Activated T-cell treated with anti-CD3 and anti-CD28 coated beads for 1 hour (primary cell): ENCODE measurements at regions not wholly inside any gene's neighbourhood (a gene's known extent, or its start where the extent isn't known, plus 50 kb on each side); places are given as distances from the start of the nearest gene placed in this dataset.
"Not testable (repeated sequence)": the region's sequence is repeated elsewhere in the genome, so short reads cannot be mapped to it uniquely, and the experiment has no call there.

Source experiments
- DNase-seq: peaks from one replicate; pipeline ENCODE4 v3.0.0-alpha.2; 2020; ENCODE audit warnings: low read depth

DNA sequence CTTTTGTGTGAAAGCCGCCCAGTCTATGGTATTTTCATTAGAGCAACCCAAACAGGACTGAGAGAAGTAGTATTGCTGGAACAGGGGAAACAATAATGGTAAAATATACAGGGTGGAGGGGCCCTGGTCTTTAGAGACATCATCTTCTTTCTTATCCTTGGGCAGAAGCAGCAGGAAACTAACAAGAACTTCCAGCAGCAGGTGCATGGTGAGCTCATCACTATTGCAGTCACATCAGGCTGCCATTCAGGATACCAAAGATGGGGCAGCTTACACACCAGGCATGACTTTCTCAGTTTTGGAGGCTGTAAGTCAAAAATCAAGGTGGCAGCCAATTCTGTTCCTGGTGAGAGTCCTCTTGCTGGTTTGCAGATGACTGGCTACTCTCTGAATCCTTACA is 478.3 kb upstream of the RUNX1 start:
- DNase-seq: no peak

DNA sequence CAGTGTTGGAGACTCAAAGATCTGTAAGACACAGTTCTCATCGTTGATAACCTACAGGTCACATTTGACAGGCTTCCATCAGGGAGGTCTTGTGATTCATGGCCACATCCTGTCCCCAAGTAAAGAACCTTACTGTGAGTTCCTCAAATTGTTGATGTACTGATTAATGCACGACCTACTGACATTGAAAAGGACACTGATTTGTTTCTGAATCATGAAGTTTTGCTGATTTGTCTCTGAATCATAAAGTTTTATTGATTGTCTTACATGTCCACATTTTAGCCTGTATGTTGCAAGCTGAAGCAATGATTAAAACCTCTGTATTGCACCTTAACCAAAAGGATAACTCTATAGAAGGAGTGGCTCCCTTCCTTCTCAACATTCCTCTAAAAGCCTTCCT is 476.3 kb upstream of the RUNX1 start:
- DNase-seq: no peak

DNA sequence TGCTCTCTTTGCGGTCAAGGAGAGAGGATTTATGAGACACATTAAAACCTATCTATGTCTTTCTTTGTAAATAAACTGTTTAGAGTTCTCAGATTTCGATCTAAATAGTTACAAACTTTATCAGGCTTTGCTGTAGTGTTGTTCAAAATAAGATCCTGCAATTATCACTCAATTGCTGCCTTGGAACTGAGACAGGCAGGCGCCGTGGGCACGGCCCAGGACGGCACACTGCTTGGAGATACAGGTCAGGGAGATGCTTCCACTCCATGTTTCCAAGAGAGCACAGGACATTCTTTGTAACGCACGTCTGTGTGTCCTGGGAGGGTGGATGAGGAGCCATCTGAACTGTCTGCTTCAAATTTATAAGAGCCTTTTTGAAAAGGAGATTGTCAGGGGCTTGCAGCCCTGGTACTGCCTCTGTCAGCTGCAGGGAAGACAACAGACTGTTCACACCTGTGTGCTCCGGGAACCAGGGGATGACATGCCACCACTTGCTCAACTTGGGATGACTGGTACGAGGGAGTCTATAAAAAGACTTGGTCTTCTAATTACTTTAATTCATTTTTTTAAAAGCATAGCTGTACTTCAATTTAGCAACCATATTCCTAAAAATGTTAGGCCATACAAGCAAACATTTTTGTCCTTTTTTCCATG is 472.9 kb upstream of the RUNX1 start:
- no peak for DNase-seq

DNA sequence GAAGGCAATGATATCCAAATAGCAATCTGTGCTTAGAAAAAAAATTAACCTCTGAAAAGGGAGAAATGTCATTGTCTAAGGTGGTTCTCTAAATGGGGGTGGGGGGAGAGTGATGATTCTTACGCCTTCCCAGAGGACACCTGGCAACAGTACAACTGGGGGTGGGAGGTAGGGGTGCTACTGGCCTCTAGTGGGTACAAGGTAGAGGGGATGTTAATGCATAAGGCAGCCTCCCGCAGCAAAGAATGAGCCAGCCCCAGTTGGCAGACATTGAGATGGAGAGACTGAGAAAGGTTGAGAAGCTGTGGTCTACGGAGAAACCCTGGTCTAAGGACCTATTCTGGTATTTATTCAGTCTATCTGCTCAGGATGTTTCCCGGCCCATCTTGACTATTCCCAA is 472.2 kb upstream of the RUNX1 start:
- no peak for DNase-seq

DNA sequence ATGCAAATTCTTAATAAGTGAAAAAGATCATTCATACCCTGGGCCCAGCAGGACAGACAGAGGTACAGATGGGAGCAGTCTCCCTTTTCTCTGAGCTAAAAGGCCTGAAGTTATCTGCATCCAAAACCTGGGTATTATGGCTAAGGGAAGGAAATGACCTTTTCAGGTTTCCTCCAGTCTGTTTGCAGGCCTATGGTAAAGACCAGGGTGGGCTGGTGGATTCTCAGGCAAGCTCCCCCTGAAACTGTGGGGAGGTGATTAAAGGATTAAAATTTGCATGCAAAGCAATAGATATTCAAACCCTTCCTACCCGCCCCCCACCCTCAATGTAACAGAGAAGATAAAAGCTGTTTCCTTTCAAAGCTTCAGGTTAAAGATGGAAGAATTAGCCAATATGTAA is 471.8 kb upstream of the RUNX1 start:
- no peak for DNase-seq

DNA sequence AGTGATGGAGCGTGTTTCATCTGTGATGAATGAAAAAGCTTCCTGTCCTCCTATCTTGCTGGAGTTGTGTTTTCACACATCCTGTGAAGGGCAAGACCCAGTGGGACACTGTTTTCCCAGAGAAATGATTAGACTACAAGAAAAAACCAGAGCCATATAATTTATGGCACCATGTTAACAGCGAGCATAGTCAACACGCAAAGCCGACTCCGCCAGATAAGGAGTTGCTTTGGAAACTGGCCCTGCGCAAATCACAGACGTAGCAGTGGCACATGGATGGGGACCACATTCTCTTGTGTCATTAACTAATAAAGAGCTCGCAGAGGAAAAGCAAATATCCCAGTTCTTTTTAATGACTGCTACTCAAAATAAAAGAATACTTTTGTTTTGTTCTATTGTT is 471.2 kb upstream of the RUNX1 start:
- DNase-seq: no peak

DNA sequence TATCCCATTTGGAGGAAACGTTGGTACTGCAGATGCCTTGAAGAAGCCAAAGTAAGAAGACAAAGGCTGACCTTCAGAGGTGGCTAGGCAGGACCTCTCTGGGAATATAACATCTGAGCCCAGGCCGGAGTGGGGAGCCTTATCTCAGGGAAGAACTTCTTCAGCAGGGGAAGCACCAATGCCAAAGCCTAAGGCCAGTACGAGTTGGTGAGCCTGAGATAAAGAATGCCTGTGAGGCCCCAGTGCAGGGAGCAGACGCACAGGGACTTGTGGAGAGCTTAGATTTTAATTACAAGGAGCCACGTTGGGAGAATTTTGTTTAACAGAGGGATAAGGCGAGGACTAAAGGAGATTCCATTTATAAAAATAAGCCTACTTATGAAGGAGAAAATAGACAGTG is 468.8 kb upstream of the RUNX1 start:
- no peak for DNase-seq

DNA sequence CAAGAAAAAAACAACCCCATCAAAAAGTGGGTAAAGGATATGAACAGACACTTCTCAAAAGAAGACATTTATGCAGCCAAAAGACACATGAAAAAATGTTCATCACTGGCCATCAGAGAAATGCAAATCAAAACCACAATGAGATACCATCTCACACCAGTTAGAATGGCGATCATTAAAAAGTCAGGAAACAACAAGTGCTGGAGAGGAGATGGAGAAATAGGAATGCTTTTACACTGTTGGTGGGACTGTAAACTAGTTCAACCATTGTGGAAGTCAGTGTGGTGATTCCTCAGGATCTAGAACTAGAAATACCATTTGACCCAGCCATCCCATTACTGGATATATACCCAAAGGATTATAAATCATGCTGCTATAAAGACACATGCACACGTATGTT is 467.2 kb upstream of the RUNX1 start:
- not testable (repeated sequence) for DNase-seq

DNA sequence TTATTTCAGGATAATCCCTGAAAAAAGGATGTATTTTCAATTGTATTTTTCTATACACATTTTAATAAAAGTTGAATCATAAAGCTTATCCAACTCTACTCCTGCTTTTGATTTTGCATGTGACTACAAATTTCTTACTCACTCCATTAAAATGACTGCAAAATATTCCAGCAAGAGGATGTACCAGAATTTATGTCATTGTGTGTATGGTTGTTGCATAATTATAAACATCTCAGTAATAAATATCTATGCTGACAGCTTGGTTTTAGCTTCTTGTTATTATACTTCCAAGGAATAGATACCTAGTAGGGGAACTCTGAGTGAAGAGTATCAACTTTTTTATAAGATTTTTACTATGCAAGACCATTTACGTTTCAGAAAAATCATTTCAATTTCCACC is 463.2 kb upstream of the RUNX1 start:
- no peak for DNase-seq

DNA sequence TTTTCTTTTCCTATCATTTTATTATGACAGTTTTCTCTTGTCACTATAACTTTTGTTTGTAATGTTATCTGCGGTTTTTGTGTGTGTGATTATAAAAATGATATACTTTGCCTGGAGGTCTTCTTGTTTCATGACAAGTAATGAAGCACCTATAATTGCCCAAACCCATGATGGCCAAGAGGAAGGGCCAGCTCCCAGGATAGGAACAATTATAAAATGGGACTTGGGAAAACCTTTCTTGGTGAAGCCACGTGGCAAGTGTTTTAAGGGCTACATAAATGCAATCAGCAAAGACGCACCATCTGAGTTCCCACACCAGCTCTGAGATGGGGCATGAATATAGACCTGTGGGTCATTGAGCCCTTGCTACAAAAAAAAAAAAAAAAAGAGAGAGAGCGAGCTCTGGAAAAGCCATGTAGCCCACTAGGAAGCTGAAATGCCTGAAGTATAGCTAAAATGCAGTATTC is 462.6 kb upstream of the RUNX1 start:
- no peak for DNase-seq

DNA sequence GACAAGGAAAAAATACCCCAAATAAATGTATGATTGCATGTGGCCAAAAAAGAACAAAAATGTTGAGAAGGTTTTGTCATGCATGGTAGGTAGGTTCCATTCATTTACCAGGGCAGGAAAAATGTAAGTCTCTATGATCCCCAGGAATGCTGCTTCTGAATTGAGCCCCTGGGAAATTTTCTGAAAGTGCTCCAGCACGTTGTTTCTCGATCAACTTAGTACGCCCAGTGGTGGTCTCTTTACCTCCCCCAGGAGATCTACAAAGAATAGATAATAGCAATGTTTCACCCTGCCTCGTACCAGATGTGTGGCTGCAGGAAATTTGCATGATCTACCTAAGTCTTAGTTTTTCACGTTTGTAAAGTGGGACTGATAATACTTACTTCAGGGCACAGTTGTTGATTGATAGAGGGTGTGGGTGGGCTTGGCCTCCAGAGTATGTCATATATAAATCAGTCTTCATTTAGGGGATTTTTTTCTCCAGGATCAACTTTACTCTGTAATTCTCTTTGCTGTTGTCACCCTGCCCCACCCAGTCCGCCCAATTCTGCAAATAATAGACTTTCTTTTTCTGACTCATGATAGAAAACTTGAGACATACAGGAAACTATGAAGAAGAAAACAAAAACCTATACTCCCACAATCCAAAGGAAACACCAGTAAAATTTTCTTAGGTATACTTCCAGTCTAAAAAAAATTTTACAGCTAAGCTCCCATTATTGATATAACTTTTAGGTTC is 462.0 kb upstream of the RUNX1 start:
- DNase-seq: no peak

DNA sequence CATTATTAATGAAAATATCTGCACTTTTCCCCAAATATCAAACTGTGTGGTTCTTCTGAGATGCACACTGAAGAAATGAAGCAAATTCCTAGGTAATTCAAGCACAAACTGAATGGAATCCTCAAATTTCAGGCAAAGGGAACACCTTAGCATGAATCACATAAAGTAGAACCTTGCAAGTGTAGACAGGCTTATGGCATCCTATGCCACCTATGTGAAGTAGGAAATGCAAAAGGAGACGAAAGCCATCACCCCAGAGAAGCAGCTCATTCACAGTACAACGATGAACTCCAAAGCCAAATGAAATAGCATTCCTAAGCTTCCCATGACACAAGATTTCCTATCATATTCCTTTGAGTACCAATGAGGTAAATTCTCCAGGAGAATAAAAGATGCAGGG is 461.2 kb upstream of the RUNX1 start:
- DNase-seq: no peak

DNA sequence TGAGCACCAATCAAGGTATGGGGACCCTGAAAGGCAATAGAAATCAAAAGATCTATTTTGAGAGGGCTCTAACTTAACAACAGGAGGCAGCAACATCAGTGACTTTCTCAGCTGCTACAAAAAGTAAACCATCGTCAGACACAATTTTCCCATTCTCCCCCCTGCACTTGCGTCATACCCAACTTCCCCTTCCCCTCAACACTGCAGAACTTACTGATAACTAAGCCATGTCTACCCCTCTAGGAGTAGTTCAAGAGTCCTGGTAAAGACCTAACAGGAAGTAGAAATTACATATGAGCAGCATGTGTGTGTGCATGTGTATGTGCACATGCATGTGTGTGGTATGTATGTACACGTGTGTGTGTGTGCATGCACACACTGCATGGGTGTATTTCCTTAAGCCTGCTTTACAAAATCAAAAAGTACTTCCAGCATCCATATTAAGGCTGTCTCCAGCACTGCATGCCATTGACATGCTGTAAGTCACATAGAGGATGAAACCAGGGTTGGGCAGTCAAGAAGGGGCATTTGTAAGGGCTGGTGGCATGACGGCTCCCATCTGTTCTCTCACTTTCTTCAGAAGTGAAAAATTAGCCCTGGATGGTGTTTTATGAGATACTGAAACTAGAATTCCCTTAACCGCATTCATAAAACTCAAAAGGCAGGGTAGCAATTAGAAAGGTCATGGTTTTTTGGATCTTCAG is 460.1 kb upstream of the RUNX1 start:
- no peak for DNase-seq

DNA sequence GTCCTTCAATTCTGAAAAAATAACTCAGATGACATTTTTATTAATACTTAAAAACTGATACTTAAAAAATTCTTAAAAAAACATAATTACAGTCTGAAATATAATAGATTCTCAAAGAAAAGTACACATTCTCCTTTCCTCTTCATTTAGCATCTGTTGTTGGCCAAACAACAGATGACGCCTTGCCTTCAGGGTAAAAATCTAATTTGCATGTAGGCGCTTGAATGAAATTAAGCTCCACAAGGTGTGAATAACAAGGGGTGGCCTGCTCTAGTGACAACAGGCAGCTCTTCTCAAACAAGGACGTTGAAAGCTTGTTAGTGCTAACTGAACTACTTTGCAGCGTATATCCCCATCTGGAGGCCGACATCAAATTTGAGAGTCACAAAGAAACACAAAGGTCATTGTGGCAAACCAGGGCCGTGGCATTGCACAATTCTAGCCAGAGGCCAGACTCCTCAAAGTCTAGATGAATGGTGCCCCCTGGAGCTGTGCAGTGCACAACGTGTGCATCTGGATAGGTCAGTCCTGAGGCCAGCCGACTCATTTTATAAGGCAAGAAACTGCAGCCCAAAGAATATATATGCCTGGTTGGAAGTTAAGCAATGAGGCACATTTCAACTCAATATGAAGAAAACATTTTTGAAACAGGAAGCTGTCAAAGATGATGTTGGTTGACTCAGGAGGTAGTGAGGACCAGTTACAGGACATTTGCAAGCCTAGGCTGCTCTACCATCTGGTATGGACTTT is 459.2 kb upstream of the RUNX1 start:
- no peak for DNase-seq

DNA sequence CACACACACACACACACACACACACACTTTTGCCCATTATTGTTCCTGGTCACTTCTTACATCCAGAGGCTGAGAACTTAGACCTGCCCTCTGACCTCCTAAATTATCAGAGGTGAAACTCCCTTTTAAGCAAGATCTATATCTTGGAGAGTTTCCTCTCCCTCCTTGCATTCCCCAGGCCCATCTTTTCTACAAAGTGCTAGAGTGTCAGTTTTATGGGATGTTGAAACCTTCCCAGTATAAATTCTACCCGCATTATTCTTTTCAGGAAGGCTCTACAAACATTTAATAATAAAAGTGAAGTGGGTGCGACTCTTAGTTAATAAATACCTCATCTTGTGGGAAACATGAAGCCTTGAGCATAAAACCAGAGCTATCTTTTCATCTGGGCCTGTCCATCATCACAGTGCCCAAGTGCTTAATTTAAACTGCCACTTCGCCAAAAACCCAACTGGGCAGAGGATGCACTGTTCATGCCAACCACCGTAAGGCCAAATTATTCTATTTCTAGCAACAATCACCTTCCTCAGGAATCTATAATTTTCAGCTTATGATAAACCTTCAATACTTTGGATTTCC is 458.2 kb upstream of the RUNX1 start:
- no peak for DNase-seq

DNA sequence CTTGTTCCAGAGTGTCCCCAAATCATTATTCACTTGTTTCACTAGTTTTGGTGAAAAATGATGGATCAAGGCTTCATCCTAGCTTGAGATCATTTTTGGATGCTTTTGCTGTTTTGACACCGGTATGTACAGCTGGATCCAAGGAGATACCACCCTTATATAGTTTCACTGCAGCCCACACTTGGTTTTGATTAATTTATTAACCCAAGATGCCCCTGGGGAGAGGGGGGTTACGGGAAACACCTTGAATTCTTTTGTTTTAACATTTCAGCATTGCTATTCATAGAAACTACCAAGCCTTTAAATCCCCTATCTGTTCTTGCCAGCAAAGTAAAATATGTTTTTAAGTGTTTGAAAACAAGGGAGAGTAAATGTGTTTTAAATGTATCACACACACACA is 457.7 kb upstream of the RUNX1 start:
- DNase-seq: no peak

DNA sequence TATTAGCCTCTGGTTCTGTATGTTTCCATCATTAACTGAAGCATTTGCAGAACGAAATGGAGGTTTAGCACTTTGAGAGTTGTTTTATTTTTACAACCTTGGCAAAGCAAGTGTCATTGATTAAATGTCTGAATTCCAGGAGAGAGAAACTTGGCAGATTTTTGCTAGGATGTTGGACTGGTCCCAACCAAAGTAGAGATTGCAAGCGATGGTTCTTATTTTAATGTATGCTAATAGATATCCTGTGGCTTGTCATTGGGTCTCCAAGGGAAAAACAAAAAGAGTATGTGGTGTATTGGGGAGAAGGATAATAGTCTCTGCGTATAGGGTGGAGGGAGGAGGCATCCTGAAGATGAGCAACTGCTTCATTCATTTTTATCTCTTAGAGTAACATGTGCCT is 457.2 kb upstream of the RUNX1 start:
- no peak for DNase-seq

DNA sequence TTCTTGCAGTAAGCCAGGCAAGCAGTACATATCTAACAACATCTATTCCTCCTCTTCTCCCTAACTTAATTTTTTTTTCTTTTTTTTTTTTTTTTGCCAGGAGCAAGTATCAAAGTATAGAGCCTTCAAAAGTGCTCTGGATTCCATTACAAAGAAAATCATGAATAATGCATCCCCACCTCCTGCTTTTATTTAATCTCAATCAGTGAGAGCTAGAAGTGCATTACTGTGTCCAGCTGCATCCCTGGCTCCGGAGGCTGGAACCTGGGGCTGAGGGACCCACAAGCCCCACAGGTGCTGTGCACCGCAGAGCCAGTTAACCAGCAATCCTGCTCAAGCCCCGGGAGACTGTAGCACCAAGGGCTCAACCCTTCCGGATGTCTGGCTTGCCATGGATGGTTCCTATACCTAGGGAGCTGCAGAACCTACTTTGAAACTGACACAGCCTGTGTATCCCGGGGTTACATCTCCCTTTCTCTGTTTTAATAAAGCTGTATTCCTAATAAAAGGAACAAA is 455.9 kb upstream of the RUNX1 start:
- DNase-seq: no peak

DNA sequence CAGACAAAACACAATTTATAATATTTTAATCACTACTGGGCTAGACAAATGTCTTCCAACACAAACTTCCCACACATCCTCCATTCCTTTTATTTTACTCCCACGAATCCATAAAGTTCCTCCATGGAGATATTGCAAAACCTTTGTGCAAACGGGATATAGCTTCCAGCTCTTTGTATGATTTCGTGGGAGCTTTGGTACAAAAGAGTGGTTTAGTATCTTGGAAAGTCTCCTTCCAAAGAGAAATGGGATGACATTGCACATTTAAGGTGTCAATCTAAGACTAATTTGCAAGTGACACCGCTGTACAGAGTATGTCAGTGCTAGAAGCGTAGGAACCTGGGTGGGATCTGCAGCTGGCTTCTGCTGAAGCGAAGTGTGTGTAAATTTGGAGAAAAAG is 455.2 kb upstream of the RUNX1 start:
- no peak for DNase-seq

DNA sequence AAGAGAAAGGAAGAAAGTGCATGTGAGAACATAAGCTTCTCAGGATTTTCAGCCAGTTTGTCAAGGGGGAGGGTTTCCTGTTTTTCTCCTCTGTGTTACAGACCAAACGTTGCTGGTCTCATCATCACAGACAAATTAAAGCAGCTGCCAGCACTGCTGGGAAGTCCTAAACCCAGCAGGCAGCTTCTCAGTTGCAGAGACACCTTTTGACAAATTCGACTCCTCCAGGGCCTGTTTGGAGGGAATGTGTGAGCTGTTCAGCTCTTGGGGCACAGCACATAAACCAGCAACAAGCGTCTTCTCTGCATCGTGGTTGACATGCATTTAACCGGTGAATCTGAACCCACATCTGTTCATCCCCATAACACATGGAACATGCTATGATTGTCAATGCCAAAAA is 454.6 kb upstream of the RUNX1 start:
- DNase-seq: no peak

DNA sequence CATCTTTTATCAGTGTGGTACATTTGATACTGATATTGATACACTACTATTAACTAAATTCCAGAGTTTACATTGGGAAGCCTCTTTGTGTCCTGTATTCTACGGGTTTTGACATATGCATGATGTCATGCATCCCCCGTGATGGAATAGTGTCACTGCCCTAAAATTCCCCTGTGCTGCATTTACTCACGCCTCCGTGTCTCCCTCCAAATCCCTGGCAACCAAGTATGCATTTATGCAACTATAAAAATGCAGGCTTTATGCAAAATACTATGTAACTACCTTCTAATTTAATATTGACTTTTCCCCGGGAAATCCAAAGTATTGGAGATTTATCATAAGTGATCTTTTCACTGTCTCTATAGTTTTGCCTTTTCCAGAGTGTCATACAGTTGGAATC is 453.7 kb upstream of the RUNX1 start:
- DNase-seq: no peak

DNA sequence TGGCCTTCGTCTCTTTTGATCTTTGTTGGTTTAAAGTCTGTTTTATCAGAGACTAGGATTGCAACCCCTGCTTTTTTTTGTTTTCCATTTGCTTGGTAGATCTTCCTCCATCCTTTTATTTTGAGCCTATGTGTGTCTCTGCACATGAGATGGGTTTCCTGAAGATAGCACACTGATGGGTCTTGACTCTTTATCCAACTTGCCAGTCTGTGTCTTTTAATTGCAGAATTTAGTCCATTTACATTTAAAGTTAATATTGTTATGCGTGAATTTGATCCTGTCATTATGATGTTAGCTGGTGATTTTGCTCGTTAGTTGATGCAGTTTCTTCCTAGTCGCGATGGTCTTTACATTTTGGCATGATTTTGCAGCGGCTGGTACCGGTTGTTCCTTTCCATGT is 448.4 kb upstream of the RUNX1 start:
- DNase-seq: not testable (repeated sequence)
